ENCODE measurements at regions not wholly inside any gene's neighbourhood (a gene's known extent, or its start where the extent isn't known, plus 50 kb on each side); places are given as distances from the start of the nearest gene placed in this dataset.

GRCh38 chr3:13237776-13238490 is 164.7 kb upstream of the IQSEC1 start:
- FAIRE-seq (no peak), DNase-seq (peak in 1 of 6 donors; percentile 53), ATAC-seq (no peak)
- Histone ChIP-seq H3K4me1 (no peaks in the 10 kb centered on the region), H3K36me3 (no peaks in the 10 kb centered on the region), H3K27me3 (no peaks in the 10 kb centered on the region), H3K4me3 (no peak overlapping the region), H3K9me3 (no peaks in the 10 kb centered on the region), H3K27ac (no peak overlapping the region)
- no peak for TF ChIP-seq CTCF (IDR thresholded peaks at IDR 0.05)
- WGBS, 2 donors = 91 to 93% methylated on average over 18 of the region's 18 CpGs
- intact Hi-C loops (cut with DNase I) = no loop called here

GRCh38 chr3:13236557-13237173 is 163.4 kb upstream of the IQSEC1 start:
- no peak for TF ChIP-seq CTCF (IDR thresholded peaks at IDR 0.05)
- WGBS, 2 donors = 81 to 82% methylated on average over 13 to 14 of the region's 14 CpGs
- no peaks in the 10 kb centered on the region for H3K4me1 ChIP-seq
- DNase-seq = no peak
- no peaks in the 10 kb centered on the region for H3K27me3 ChIP-seq
- no peak for FAIRE-seq
- no peak overlapping the region for H3K4me3 ChIP-seq
- no peaks in the 10 kb centered on the region for H3K36me3 ChIP-seq
- intact Hi-C loops (cut with DNase I) = no loop called here
- H3K9me3 ChIP-seq = no peaks in the 10 kb centered on the region
- ATAC-seq = no peak
- no peak overlapping the region for H3K27ac ChIP-seq

GRCh38 chr3:13235897-13236296 is 162.7 kb upstream of the IQSEC1 start:
- no peaks in the 10 kb centered on the region for H3K27me3 ChIP-seq
- no peaks in the 10 kb centered on the region for H3K9me3 ChIP-seq
- intact Hi-C loops (cut with DNase I) = no loop called here
- no peaks in the 10 kb centered on the region for H3K4me1 ChIP-seq
- FAIRE-seq = no peak
- no peak for TF ChIP-seq CTCF (IDR thresholded peaks at IDR 0.05)
- no peaks in the 10 kb centered on the region for H3K36me3 ChIP-seq
- 71 to 78% methylated on average over 11 of the region's 11 CpGs for WGBS, 2 donors
- DNase-seq = no peak
- no peak for ATAC-seq
- H3K27ac ChIP-seq = no peak overlapping the region
- no peak overlapping the region for H3K4me3 ChIP-seq

- intact Hi-C loops (cut with DNase I) = no loop called here
- Histone ChIP-seq H3K4me1 (no peaks in the 10 kb centered on the region), H3K27ac (no peak overlapping the region), H3K4me3 (no peak overlapping the region), H3K9me3 (no peaks in the 10 kb centered on the region), H3K27me3 (no peaks in the 10 kb centered on the region), H3K36me3 (no peaks in the 10 kb centered on the region)
- no peak for DNase-seq
- no peak for ATAC-seq
- no peak for FAIRE-seq
- TF ChIP-seq CTCF (IDR thresholded peaks at IDR 0.05) = no peak
- WGBS, 2 donors = 50 to 52% methylated on average over 5 of the region's 5 CpGs
Measured at GRCh38 chr3:13235079-13235478, 161.8 kb upstream of the IQSEC1 start.

GRCh38 chr3:13234666-13235065 is 161.4 kb upstream of the IQSEC1 start:
- no peak overlapping the region for H3K27ac ChIP-seq
- no peaks in the 10 kb centered on the region for H3K4me1 ChIP-seq
- 54 to 60% methylated on average over 9 of the region's 9 CpGs for WGBS, 2 donors
- no peak for FAIRE-seq
- H3K9me3 ChIP-seq = no peaks in the 10 kb centered on the region
- TF ChIP-seq CTCF (IDR thresholded peaks at IDR 0.05) = no peak
- ATAC-seq = no peak
- H3K27me3 ChIP-seq = no peaks in the 10 kb centered on the region
- H3K36me3 ChIP-seq = no peaks in the 10 kb centered on the region
- intact Hi-C loops (cut with DNase I) = no loop called here
- DNase-seq = no peak
- no peak overlapping the region for H3K4me3 ChIP-seq
